NCI-H1105 treated with DMSO at 0.1 percent for 48 hours (cell line): ENCODE measurements at regions not wholly inside any gene's neighbourhood (a gene's known extent, or its start where the extent isn't known, plus 50 kb on each side); places are given as distances from the start of the nearest gene placed in this dataset.

ENCODE experiments used
- DNase-seq: peaks from one replicate; lab custom pipeline; 2025; lab: John Stamatoyannopoulos, UW

GRCh38 chr15:56868170-56868569, 50.3 kb upstream of the TCF12 start:
- no peak for DNase-seq

- DNase-seq = no peak
These were observed 51.6 kb upstream of the TCF12 start for GRCh38 chr15:56866803-56867202.

GRCh38 chr15:56857828-56858227, 60.6 kb upstream of the TCF12 start:
- no peak for DNase-seq

- no peak for DNase-seq
These were observed 61.5 kb upstream of the TCF12 start for GRCh38 chr15:56856934-56857333.

- no peak for DNase-seq
These were observed 73.6 kb upstream of the TCF12 start for GRCh38 chr15:56844892-56845291.

- DNase-seq = no peak
These were observed 74.0 kb upstream of the TCF12 start for GRCh38 chr15:56844471-56844870.

GRCh38 chr15:56839641-56840040, 78.8 kb upstream of the TCF12 start:
- DNase-seq = no peak

- DNase-seq = no peak
These were observed 79.3 kb upstream of the TCF12 start for GRCh38 chr15:56839099-56839498.

- no peak for DNase-seq
These were observed 80.4 kb upstream of the TCF12 start for GRCh38 chr15:56838085-56838484.

- no peak for DNase-seq
These were observed 81.2 kb upstream of the TCF12 start for GRCh38 chr15:56837273-56837672.

GRCh38 chr15:56835718-56836171, 82.7 kb upstream of the TCF12 start:
- DNase-seq = peak; percentile 29

GRCh38 chr15:56832125-56832524, 86.3 kb upstream of the TCF12 start:
- DNase-seq = no peak

GRCh38 chr15:56831467-56832005, 86.9 kb upstream of the TCF12 start:
- no peak for DNase-seq

- no peak for DNase-seq
These were observed 90.9 kb upstream of the ZNF280D start for GRCh38 chr15:56824175-56824574.

- DNase-seq = peak; percentile 4
These were observed 88.6 kb upstream of the ZNF280D start for GRCh38 chr15:56821721-56822425.

- no peak for DNase-seq
These were observed 87.0 kb upstream of the ZNF280D start for GRCh38 chr15:56820333-56820732.

GRCh38 chr15:56817321-56818080, 84.2 kb upstream of the ZNF280D start:
- no peak for DNase-seq

- DNase-seq = no peak
These were observed 83.5 kb upstream of the ZNF280D start for GRCh38 chr15:56816781-56817180.

GRCh38 chr15:56815247-56815646, 81.9 kb upstream of the ZNF280D start:
- no peak for DNase-seq

- no peak for DNase-seq
These were observed 81.1 kb upstream of the ZNF280D start for GRCh38 chr15:56814429-56814828.

GRCh38 chr15:56813995-56814394, 80.7 kb upstream of the ZNF280D start:
- no peak for DNase-seq

GRCh38 chr15:56812961-56813360, 79.7 kb upstream of the ZNF280D start:
- DNase-seq = no peak

- no peak for DNase-seq
These were observed 78.9 kb upstream of the ZNF280D start for GRCh38 chr15:56812221-56812620.
